Osteoblast (primary cell): ENCODE measurements at regions not wholly inside any gene's neighbourhood (a gene's known extent, or its start where the extent isn't known, plus 50 kb on each side); places are given as distances from the start of the nearest gene placed in this dataset.

Experiments
- DNase-seq: peaks from one replicate; pipeline ENCODE4 v3.0.0; 2011; ENCODE audit warnings: low spot score, mixed read lengths; ENCODE audit not compliant: insufficient read length; ENCODE audit errors: missing footprints
- H2AFZ ChIP-seq: 2 replicates; pipeline ENCODE4 v1.6.0; 2011; ENCODE audit warnings: mild to moderate bottlenecking, low read length
- H3K27ac ChIP-seq: 2 replicates; pipeline ENCODE4 v1.5.1; 2011; ENCODE audit warnings: mild to moderate bottlenecking, low read depth, low read length, moderate library complexity
- H3K27me3 ChIP-seq: 2 replicates; pipeline ENCODE4 v1.6.0; 2012; ENCODE audit warnings: mild to moderate bottlenecking, control low read depth, inconsistent platforms, low read length, moderate library complexity; ENCODE audit not compliant: insufficient read depth
- H3K36me3 ChIP-seq: 2 replicates; pipeline ENCODE4 v1.5.1; 2011; ENCODE audit warnings: mild to moderate bottlenecking, low read length, control low read depth, moderate library complexity; ENCODE audit not compliant: insufficient read depth
- H3K4me1 ChIP-seq: 2 replicates; pipeline ENCODE4 v1.5.1; 2011; ENCODE audit warnings: mild to moderate bottlenecking, low read length, control low read depth, moderate library complexity; ENCODE audit not compliant: insufficient read depth
- H3K4me2 ChIP-seq: 2 replicates; pipeline ENCODE4 v1.6.0; 2011; ENCODE audit warnings: mild to moderate bottlenecking, low read length; ENCODE audit not compliant: insufficient read depth
- H3K4me3 ChIP-seq: fragments of 200-600 bp; sonication (generic); 3 replicates; pipeline ENCODE4 v1.5.1; 2012; ENCODE audit warnings: mild to moderate bottlenecking, low read length, inconsistent platforms; ENCODE audit not compliant: insufficient read depth
- H3K79me2 ChIP-seq: 2 replicates; pipeline ENCODE4 v1.6.0; 2012; ENCODE audit warnings: mild to moderate bottlenecking, low read length, control low read depth, inconsistent platforms; ENCODE audit not compliant: insufficient read depth
- H3K9me3 ChIP-seq: 2 replicates; pipeline ENCODE4 v1.5.1; 2011; ENCODE audit warnings: low read depth, low read length, control low read depth
- H4K20me1 ChIP-seq: 2 replicates; pipeline ENCODE4 v1.6.0; 2012; ENCODE audit warnings: mild to moderate bottlenecking, low read length, control low read depth; ENCODE audit not compliant: insufficient read depth
- CTCF ChIP-seq: IDR thresholded peaks from 2 replicates; pipeline ENCODE4 v1.5.1; 2011; ENCODE audit warnings: mild to moderate bottlenecking, low read depth, low read length, moderate library complexity; ENCODE audit errors: extremely low read depth

- Histone ChIP-seq H3K4me2 (no peak overlapping the region), H3K27me3 (no peaks in the 10 kb centered on the region), H3K4me1 (no peaks in the 10 kb centered on the region), H3K36me3 (no peaks in the 10 kb centered on the region), H2AFZ (no peak overlapping the region), H3K9me3 (no peaks in the 10 kb centered on the region), H3K79me2 (no peaks in the 10 kb centered on the region), H3K27ac (no peak overlapping the region), H3K4me3 (no peak overlapping the region), H4K20me1 (no peaks in the 10 kb centered on the region)
- DNase-seq: no peak
- no peak for TF ChIP-seq CTCF
Measured at GRCh38 chr1:106276871-106277270, 779.6 kb upstream of the PRMT6 start.

GRCh38 chr1:106277786-106278185, 778.7 kb upstream of the PRMT6 start:
- Histone ChIP-seq H3K4me3 (no peak overlapping the region), H3K27ac (no peak overlapping the region), H3K27me3 (no peaks in the 10 kb centered on the region), H3K36me3 (no peaks in the 10 kb centered on the region), H3K4me2 (no peak overlapping the region), H4K20me1 (no peaks in the 10 kb centered on the region), H2AFZ (no peak overlapping the region), H3K4me1 (no peaks in the 10 kb centered on the region), H3K79me2 (no peaks in the 10 kb centered on the region), H3K9me3 (no peaks in the 10 kb centered on the region)
- no peak for TF ChIP-seq CTCF
- DNase-seq: no peak

GRCh38 chr1:106278716-106279115, 777.8 kb upstream of the PRMT6 start:
- H3K4me1 ChIP-seq: no peaks in the 10 kb centered on the region
- no peaks in the 10 kb centered on the region for H3K36me3 ChIP-seq
- no peaks in the 10 kb centered on the region for H4K20me1 ChIP-seq
- no peak overlapping the region for H3K27ac ChIP-seq
- H3K9me3 ChIP-seq: no peaks in the 10 kb centered on the region
- no peak overlapping the region for H2AFZ ChIP-seq
- H3K27me3 ChIP-seq: no peaks in the 10 kb centered on the region
- H3K4me2 ChIP-seq: no peak overlapping the region
- no peak for DNase-seq
- TF ChIP-seq CTCF: no peak
- H3K4me3 ChIP-seq: no peak overlapping the region
- no peaks in the 10 kb centered on the region for H3K79me2 ChIP-seq

GRCh38 chr1:106289265-106289928, 767.1 kb upstream of the PRMT6 start:
- Histone ChIP-seq H3K27ac (no peak overlapping the region), H3K4me3 (no peak overlapping the region), H3K27me3 (no peaks in the 10 kb centered on the region), H3K4me1 (no peaks in the 10 kb centered on the region), H4K20me1 (no peaks in the 10 kb centered on the region), H2AFZ (no peak overlapping the region), H3K9me3 (no peaks in the 10 kb centered on the region), H3K79me2 (no peaks in the 10 kb centered on the region), H3K4me2 (no peak overlapping the region), H3K36me3 (no peaks in the 10 kb centered on the region)
- no peak for DNase-seq
- no peak for TF ChIP-seq CTCF
